RWPE1 (cell line): ENCODE measurements at regions not wholly inside any gene's neighbourhood (a gene's known extent, or its start where the extent isn't known, plus 50 kb on each side); places are given as distances from the start of the nearest gene placed in this dataset.
A peak's percentile ranks its signal among the peaks of the same experiment; 100 is the strongest.

Experiments used
- CTCF ChIA-PET: fragments of 350-600 bp; sonication (Branson Sonifier 250); formaldehyde crosslinking; extraction: SDS; loops from one replicate; lab custom pipeline; 2021; lab: Yijun Ruan, JAX
- POLR2A ChIA-PET: fragments of 400-600 bp; formaldehyde crosslinking; extraction: SDS; loops from one replicate; lab custom pipeline; 2020; ENCODE audit warnings: antibody characterized with exemption; ENCODE audit not compliant: low non-redundant PET; lab: Yijun Ruan, JAX
- DNase-seq: peaks from one replicate; pipeline ENCODE4 v3.0.0; 2012; ENCODE audit warnings: low spot score
- H3K27ac ChIP-seq: fragments of 450-650 bp; 2 replicates; pipeline ENCODE4 v1.5.1; 2017
- TF ChIP-seq, protein P1 (sequence below): fragments of 450-650 bp; conservative IDR thresholded peaks from 2 replicates; pipeline ENCODE4 v1.5.1; 2017; ENCODE audit warnings: low read depth, mild to moderate bottlenecking

GRCh38 chr7:36082910-36083309 is 70.1 kb upstream of the EEPD1 start:
- ChIA-PET POLR2A (interaction anchor here (0.6 kb wide), 1 partner anchor 14 kb away, joined by 8 read pairs; no protein-coding TSS in a partner anchor), CTCF (no interaction called here)
- no peak for DNase-seq
- TF ChIP-seq, protein P1, sequence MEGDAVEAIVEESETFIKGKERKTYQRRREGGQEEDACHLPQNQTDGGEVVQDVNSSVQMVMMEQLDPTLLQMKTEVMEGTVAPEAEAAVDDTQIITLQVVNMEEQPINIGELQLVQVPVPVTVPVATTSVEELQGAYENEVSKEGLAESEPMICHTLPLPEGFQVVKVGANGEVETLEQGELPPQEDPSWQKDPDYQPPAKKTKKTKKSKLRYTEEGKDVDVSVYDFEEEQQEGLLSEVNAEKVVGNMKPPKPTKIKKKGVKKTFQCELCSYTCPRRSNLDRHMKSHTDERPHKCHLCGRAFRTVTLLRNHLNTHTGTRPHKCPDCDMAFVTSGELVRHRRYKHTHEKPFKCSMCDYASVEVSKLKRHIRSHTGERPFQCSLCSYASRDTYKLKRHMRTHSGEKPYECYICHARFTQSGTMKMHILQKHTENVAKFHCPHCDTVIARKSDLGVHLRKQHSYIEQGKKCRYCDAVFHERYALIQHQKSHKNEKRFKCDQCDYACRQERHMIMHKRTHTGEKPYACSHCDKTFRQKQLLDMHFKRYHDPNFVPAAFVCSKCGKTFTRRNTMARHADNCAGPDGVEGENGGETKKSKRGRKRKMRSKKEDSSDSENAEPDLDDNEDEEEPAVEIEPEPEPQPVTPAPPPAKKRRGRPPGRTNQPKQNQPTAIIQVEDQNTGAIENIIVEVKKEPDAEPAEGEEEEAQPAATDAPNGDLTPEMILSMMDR: no peak
- H3K27ac ChIP-seq: no peak overlapping the region

- DNase-seq: no peak
- ChIA-PET POLR2A (no interaction called here), CTCF (interaction anchor here (0.5 to 0.6 kb wide), 2 partner anchors 572 to 944 kb away, joined by 3 read pairs; no protein-coding TSS in a partner anchor)
- H3K27ac ChIP-seq: no peak overlapping the region
- TF ChIP-seq, protein P1: no peak
These were observed 69.3 kb upstream of the EEPD1 start for GRCh38 chr7:36083626-36084380.

DNA sequence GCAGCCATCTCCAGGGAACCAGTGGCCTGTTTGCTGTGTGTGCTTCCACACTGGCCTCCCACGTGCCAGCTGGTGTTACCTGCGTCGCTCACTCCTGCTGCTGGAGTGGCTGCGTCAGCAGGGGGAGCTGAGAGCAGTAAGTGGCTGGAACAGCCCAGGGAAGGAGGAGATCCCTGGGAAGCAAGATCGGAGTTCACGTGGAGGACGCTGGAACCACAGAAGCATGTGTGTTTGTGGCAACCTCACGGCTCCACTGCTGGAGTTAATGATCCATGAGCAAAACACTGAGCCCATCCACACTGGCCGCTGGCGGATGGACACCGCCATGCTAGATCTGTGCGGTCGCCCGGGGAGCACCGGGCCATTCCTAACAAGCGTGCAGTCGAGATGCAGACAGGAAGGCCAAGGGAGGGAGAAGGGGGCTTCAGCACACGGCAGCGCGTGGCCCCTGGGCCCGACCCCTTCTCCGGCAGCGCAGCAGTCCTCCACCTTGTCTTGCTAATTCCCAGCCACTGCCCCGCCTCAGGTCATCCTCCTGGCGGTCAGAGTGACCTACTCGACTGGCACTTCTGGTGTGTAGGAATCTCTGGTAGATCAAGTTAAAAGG is 68.5 kb upstream of the EEPD1 start:
- peak; percentile 42 for DNase-seq
- ChIA-PET POLR2A (no interaction called here), CTCF (interaction anchor here (0.5 kb wide), 1 partner anchor 943 kb away, joined by 3 read pairs; no protein-coding TSS in a partner anchor)
- TF ChIP-seq, protein P1: no peak
- H3K27ac ChIP-seq: no peak overlapping the region

DNA sequence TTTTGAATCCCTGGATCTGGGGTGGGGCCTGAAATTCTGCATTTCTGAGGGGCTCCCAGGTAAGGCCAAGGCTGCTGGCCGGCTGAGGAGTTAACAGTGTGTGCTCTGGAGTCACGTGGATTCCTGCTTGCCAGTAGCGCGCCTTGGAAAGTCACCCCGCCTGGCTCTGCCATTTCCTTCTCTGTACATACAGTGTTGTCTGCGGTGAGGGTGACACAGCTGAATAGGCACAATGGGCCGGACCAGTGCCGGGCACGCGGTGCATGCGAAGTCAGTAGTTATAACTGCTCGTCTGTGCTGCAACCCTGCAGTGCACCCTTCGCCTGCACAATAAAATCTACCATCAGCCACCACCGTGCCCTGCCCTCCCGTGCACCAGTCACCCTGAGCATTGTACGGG is 68.0 kb upstream of the EEPD1 start:
- TF ChIP-seq, protein P1: no peak
- H3K27ac ChIP-seq: no peak overlapping the region
- ChIA-PET CTCF (interaction anchor here (0.9 kb wide), 1 partner anchor 100 kb away, joined by 3 read pairs; no protein-coding TSS in a partner anchor), POLR2A (no interaction called here)
- DNase-seq: no peak

DNA sequence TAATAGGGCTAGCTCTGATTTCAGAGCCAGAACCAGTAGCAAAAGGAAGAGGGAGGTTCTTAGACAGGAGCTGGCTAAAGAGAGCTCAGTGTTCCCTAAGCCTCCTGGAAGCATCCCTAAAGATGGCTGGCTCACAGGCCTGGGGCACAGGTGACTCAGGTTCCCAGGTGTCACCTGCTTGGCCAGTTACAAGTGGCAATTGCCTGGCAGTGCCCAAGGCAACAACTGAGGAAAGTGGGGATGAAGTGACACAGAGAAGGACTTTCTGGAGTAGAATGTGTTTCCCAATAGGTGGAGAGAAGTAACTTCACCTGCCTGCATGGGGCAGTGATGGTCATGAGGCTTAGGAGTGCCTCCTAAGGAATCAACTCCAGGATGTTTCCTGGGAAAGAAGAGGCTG is 66.5 kb upstream of the EEPD1 start:
- POLR2A ChIA-PET: no interaction called here
- CTCF ChIA-PET: no interaction called here
- TF ChIP-seq, protein P1: no peak
- DNase-seq: no peak
- no peak overlapping the region for H3K27ac ChIP-seq

DNA sequence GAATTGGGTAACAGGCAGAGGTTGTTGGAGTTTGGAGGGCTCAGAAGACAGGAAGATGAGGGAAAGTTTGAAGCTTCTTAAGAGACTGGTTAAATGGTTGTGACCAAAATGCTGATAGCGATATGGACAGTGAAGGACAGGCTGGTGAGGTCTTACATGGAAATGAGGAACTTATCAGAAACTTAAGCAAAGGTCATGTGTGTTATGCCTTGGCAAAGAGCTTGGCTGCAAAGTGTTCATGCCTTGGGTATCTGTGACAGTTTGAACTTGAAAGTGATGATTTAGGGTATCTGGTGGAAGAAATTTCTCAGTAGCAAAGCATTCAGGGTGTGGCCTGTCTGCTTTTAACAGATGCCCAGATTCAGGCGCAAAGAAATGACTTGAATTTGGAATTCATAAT is 64.5 kb upstream of the EEPD1 start:
- DNase-seq: no peak
- POLR2A ChIA-PET: no interaction called here
- H3K27ac ChIP-seq: no peak overlapping the region
- CTCF ChIA-PET: interaction anchor here (0.7 kb wide), 1 partner anchor 806 kb away, joined by 3 read pairs; no protein-coding TSS in a partner anchor
- TF ChIP-seq, protein P1: no peak
